ENCODE measurements at regions not wholly inside any gene's neighbourhood (a gene's known extent, or its start where the extent isn't known, plus 50 kb on each side); places are given as distances from the start of the nearest gene placed in this dataset.

- no peaks in the 10 kb centered on the region for H3K36me3 ChIP-seq
- DNase-seq = no peak
- no peak overlapping the region for H3K27ac ChIP-seq
- intact Hi-C loops (cut with DNase I) = no loop called here
- 90 to 96% (median 91%) methylated on average over 2 of the region's 2 CpGs for WGBS, 3 donors
- H3K4me1 ChIP-seq (ENCODE audit: insufficient read depth) = no peaks in the 10 kb centered on the region
- no peaks in the 10 kb centered on the region for H3K27me3 ChIP-seq
- H3K4me3 ChIP-seq = no peak overlapping the region
- H3K9me3 ChIP-seq = no peaks in the 10 kb centered on the region
- TF ChIP-seq POLR2A (IDR thresholded peaks at IDR 0.05) (no peak), EP300 (IDR thresholded peaks at IDR 0.05) (no peak), CTCF (IDR thresholded peaks at IDR 0.05) (no peak)
Measured at GRCh38 chr21:27653481-27653880, 686.6 kb upstream of the ADAMTS5 start.

- WGBS, 3 donors = 89 to 94% (median 89%) methylated on average over 3 of the region's 3 CpGs
- Histone ChIP-seq H3K9me3 (no peaks in the 10 kb centered on the region), H3K36me3 (no peaks in the 10 kb centered on the region), H3K27ac (no peak overlapping the region), H3K4me1 (ENCODE audit: insufficient read depth) (no peaks in the 10 kb centered on the region), H3K27me3 (no peaks in the 10 kb centered on the region), H3K4me3 (no peak overlapping the region)
- TF ChIP-seq CTCF (IDR thresholded peaks at IDR 0.05) (no peak), EP300 (IDR thresholded peaks at IDR 0.05) (no peak), POLR2A (IDR thresholded peaks at IDR 0.05) (no peak)
- intact Hi-C loops (cut with DNase I) = no loop called here
- DNase-seq = no peak
Measured at GRCh38 chr21:27649762-27650161, 682.9 kb upstream of the ADAMTS5 start.

- 75 to 82% (median 81%) methylated on average over 4 of the region's 4 CpGs for WGBS, 3 donors
Measured at GRCh38 chr21:27649323-27649722, 682.4 kb upstream of the ADAMTS5 start.

GRCh38 chr21:27648560-27648959, 681.7 kb upstream of the ADAMTS5 start:
- no peaks in the 10 kb centered on the region for H3K27me3 ChIP-seq
- DNase-seq = no peak
- TF ChIP-seq POLR2A (IDR thresholded peaks at IDR 0.05) (no peak), EP300 (IDR thresholded peaks at IDR 0.05) (no peak), CTCF (IDR thresholded peaks at IDR 0.05) (no peak)
- H3K4me3 ChIP-seq = no peak overlapping the region
- H3K9me3 ChIP-seq = no peaks in the 10 kb centered on the region
- intact Hi-C loops (cut with DNase I) = no loop called here
- H3K36me3 ChIP-seq = no peaks in the 10 kb centered on the region
- 73 to 80% (median 75%) methylated on average over 1 of the region's 1 CpG for WGBS, 3 donors
- H3K27ac ChIP-seq = no peak overlapping the region
- no peaks in the 10 kb centered on the region for H3K4me1 ChIP-seq (ENCODE audit: insufficient read depth)

More at GRCh38 chr21:27649323-27649722, 682.4 kb upstream of the ADAMTS5 start:
- TF ChIP-seq POLR2A (IDR thresholded peaks at IDR 0.05) = no peak
- H3K27me3 ChIP-seq = no peaks in the 10 kb centered on the region
- no peaks in the 10 kb centered on the region for H3K36me3 ChIP-seq
- H3K4me1 ChIP-seq (ENCODE audit: insufficient read depth) = no peaks in the 10 kb centered on the region
- DNase-seq = no peak
- intact Hi-C loops (cut with DNase I) = no loop called here
- no peaks in the 10 kb centered on the region for H3K9me3 ChIP-seq
- H3K27ac ChIP-seq = no peak overlapping the region
- H3K4me3 ChIP-seq = no peak overlapping the region

- WGBS, 3 donors = 49 to 71% (median 67%) methylated on average over 3 of the region's 3 CpGs
- no peaks in the 10 kb centered on the region for H3K4me1 ChIP-seq (ENCODE audit: insufficient read depth)
- DNase-seq = no peak
- H3K27ac ChIP-seq = no peak overlapping the region
- intact Hi-C loops (cut with DNase I) = no loop called here
- no peaks in the 10 kb centered on the region for H3K27me3 ChIP-seq
- H3K36me3 ChIP-seq = no peaks in the 10 kb centered on the region
- TF ChIP-seq EP300 (IDR thresholded peaks at IDR 0.05) (no peak), POLR2A (IDR thresholded peaks at IDR 0.05) (no peak), CTCF (IDR thresholded peaks at IDR 0.05) (no peak)
- no peak overlapping the region for H3K4me3 ChIP-seq
- no peaks in the 10 kb centered on the region for H3K9me3 ChIP-seq
Measured at GRCh38 chr21:27647921-27648320, 681.0 kb upstream of the ADAMTS5 start.
